GM12878 (cell line): ENCODE measurements at regions not wholly inside any gene's neighbourhood (a gene's known extent, or its start where the extent isn't known, plus 50 kb on each side); places are given as distances from the start of the nearest gene placed in this dataset.

ENCODE experiments used
- ATAC-seq: fragments of 200-7000 bp; cut with Tn5 transposase; 3 replicates; pipeline ENCODE4 v1.9.1; 2020; ENCODE audit warnings: mild to moderate bottlenecking, moderate library complexity
- BruUV-seq: library from RNA; stranded (reverse); fragments of 400-500 nt; replicated peaks from 2 replicates; lab custom pipeline; 2021; lab: Mats Ljungman, UMichigan
- CTCF ChIA-PET: fragments of 300-600 bp; sonication (Branson Sonifier 250); formaldehyde crosslinking; extraction: SDS; loops from one replicate; lab custom pipeline; 2021; ENCODE audit warnings: inconsistent platforms; lab: Yijun Ruan, JAX
- POLR2A ChIA-PET: fragments of 350-600 bp; formaldehyde crosslinking; extraction: SDS; loops from one replicate; lab custom pipeline; 2021; ENCODE audit warnings: inconsistent platforms; lab: Charles Lee
- RAD21 ChIA-PET: fragments of 300-600 bp; sonication (Branson Sonifier 250); formaldehyde crosslinking; loops from one replicate; lab custom pipeline; 2023; ENCODE audit warnings: antibody characterized with exemption; ENCODE audit not compliant: unreplicated experiment; lab: Charles Lee
- SMC1A ChIA-PET: fragments of 300-600 bp; sonication (Branson Sonifier 250); formaldehyde crosslinking; loops from one replicate; lab custom pipeline; 2023; ENCODE audit not compliant: unreplicated experiment, uncharacterized antibody; lab: Charles Lee
- DNase-seq: peaks from one replicate; pipeline ENCODE4 v3.0.0-alpha.2; 2011; ENCODE audit warnings: low read depth, low spot score
- FAIRE-seq: peaks from 3 replicates; lab custom pipeline; 2011; peaks lifted over from hg19 to GRCh38; lab: Jason Lieb, UNC
- H2AFZ ChIP-seq: 2 replicates; pipeline ENCODE4 v1.6.0; 2011; ENCODE audit warnings: low read depth, low read length, control low read depth; ENCODE audit not compliant: control insufficient read depth
- H3K27ac ChIP-seq: 2 replicates; pipeline ENCODE4 v1.5.1; 2011; ENCODE audit warnings: control low read depth; ENCODE audit not compliant: control insufficient read depth, insufficient read depth
- H3K27me3 ChIP-seq, 2 experiments: replicated peaks in 1 of 2; 2 replicates each; pipeline versions ENCODE4 v1.6.0 to v1.6.1; 2011; ENCODE audit warnings: low read length in 1 of 2; ENCODE audit not compliant: control insufficient read depth in 2 of 2, insufficient read depth in 2 of 2
- H3K36me3 ChIP-seq, 2 experiments: 2 replicates each; pipeline ENCODE4 v1.5.1; 2011; ENCODE audit warnings: low read length in 1 of 2; ENCODE audit not compliant: control insufficient read depth in 2 of 2, insufficient read depth in 2 of 2
- H3K4me1 ChIP-seq: 2 replicates; pipeline ENCODE4 v1.6.1; 2011; ENCODE audit warnings: mild to moderate bottlenecking, low read length, moderate library complexity, mixed read lengths; ENCODE audit not compliant: control insufficient read depth, insufficient read depth
- H3K4me2 ChIP-seq: 2 replicates; pipeline ENCODE4 v1.6.0; 2011; ENCODE audit warnings: control low read depth; ENCODE audit not compliant: control insufficient read depth, insufficient read depth
- H3K4me3 ChIP-seq: fragments of 200-600 bp; sonication (generic); 2 replicates; pipeline ENCODE4 v1.5.1; 2016
- H3K79me2 ChIP-seq: 2 replicates; pipeline ENCODE4 v1.6.0; 2011; ENCODE audit warnings: low read length; ENCODE audit not compliant: control insufficient read depth, insufficient read depth
- H3K9ac ChIP-seq: 2 replicates; pipeline ENCODE4 v1.8.0; 2011; ENCODE audit warnings: low read length, control low read depth, mixed read lengths; ENCODE audit not compliant: control insufficient read depth, insufficient read depth
- H3K9me3 ChIP-seq: replicated peaks from 3 replicates; pipeline ENCODE4 v1.5.1; 2011; ENCODE audit warnings: mild to moderate bottlenecking, low read length; ENCODE audit not compliant: control insufficient read depth, insufficient read depth
- H4K20me1 ChIP-seq: 2 replicates; pipeline ENCODE4 v1.6.0; 2011; ENCODE audit not compliant: control insufficient read depth, insufficient read depth
- HDAC2 ChIP-seq: fragments of 200-600 bp; sonication (generic); IDR thresholded peaks from 2 replicates; pipeline ENCODE4 v1.6.1; 2017
- HDGF ChIP-seq: fragments of 450-650 bp; IDR thresholded peaks from 2 replicates; pipeline ENCODE4 v1.6.1; 2016; ENCODE audit warnings: antibody characterized with exemption
- NFYB ChIP-seq: IDR thresholded peaks from 2 replicates; pipeline ENCODE4 v1.6.1; 2011; ENCODE audit warnings: low read depth, mild to moderate bottlenecking, low read length, improper control_type of control experiment, moderate library complexity; ENCODE audit not compliant: insufficient read depth
- PKNOX1 ChIP-seq: fragments of 450-650 bp; IDR thresholded peaks from 2 replicates; pipeline ENCODE4 v1.6.1; 2016; ENCODE audit warnings: mild to moderate bottlenecking
- PRDM15 ChIP-seq: fragments of 450-650 bp; formaldehyde crosslinking; IDR thresholded peaks from 2 replicates; pipeline ENCODE4 v1.4.0; 2020; ENCODE audit warnings: mild to moderate bottlenecking, moderate library complexity
- RFX5 ChIP-seq: IDR thresholded peaks from 2 replicates; pipeline ENCODE4 v1.6.1; 2011; ENCODE audit warnings: low read depth, low read length, improper control_type of control experiment
- SKIL ChIP-seq: fragments of 450-650 bp; IDR thresholded peaks from 2 replicates; pipeline ENCODE4 v1.6.1; 2017; ENCODE audit warnings: mild to moderate bottlenecking, low read depth, inconsistent platforms; ENCODE audit not compliant: poor library complexity, severe bottlenecking
- ZNF384 ChIP-seq: IDR thresholded peaks from 2 replicates; pipeline ENCODE4 v1.6.1; 2012; ENCODE audit warnings: low read depth, mild to moderate bottlenecking, low read length, improper control_type of control experiment, borderline replicate concordance
- ZNF622 ChIP-seq: fragments of 450-650 bp; IDR thresholded peaks from 2 replicates; pipeline ENCODE4 v1.6.1; 2017; ENCODE audit warnings: mild to moderate bottlenecking, inconsistent platforms
- whole genome bisulfite sequencing: methylation state at CpG from one replicate; pipeline ENCODE4 v1.1.6; 2016; ENCODE audit warnings: low lambda C conversion rate; ENCODE audit not compliant: insufficient replicate concordance, insufficient coverage; ENCODE audit errors: missing lambda C conversion rate; 5-methylcytosine and 5-hydroxymethylcytosine counted together
- in situ Hi-C: fragments of 300-500 bp; cut with MboI; formaldehyde crosslinking; loops from 9 replicates; pipeline ENCODE4 v1.14.3; 2018; ENCODE audit warnings: mixed read lengths
- intact Hi-C: fragments of 100-400 bp; cut with micrococcal nuclease; formaldehyde crosslinking; loops from one replicate; pipeline ENCODE4 v1.14.2; 2022; ENCODE audit not compliant: unreplicated experiment

- ChIA-PET RAD21 (no interaction called here), CTCF (interaction anchor here (2.0 kb wide), 1 partner anchor 13 kb away, joined by 5 read pairs; no protein-coding TSS in a partner anchor), POLR2A (no interaction called here), SMC1A (no interaction called here)
- FAIRE-seq (no peak), DNase-seq (no peak), ATAC-seq (no peak)
- no TSS peak for BruUV-seq
- Histone ChIP-seq H3K9me3 (peaks cover 5% of the 10 kb centered on the region; the same call in 1 of the 3 replicates), H3K27me3 (no peaks in the 10 kb centered on the region), H3K4me3 (no peak overlapping the region), H2AFZ (no peak overlapping the region), H3K4me1 (no peaks in the 10 kb centered on the region), H4K20me1 (no peaks in the 10 kb centered on the region), H3K79me2 (no peaks in the 10 kb centered on the region), H3K36me3 (peaks cover 0 to 1% of the 10 kb centered on the region in 2 experiments; a peak in 1 of 4 replicates), H3K9ac (no peak overlapping the region), H3K27ac (no peak overlapping the region), H3K4me2 (no peak overlapping the region)
- WGBS, result 28% methylated on average over 13 of the region's 13 CpGs
- in situ Hi-C loops, result no loop called here
- no peak for TF ChIP-seq HDAC2
- no peak for TF ChIP-seq PKNOX1
- TF ChIP-seq NFYB, result no peak
- no peak for TF ChIP-seq ZNF384
- no peak for TF ChIP-seq ZNF622
- no peak for TF ChIP-seq PRDM15 (CRISPR knock-in tag)
- TF ChIP-seq HDGF, result no peak
- no peak for TF ChIP-seq RFX5
- TF ChIP-seq SKIL, result no peak
- intact Hi-C loops, result no loop called here
Measured at GRCh38 chr16:85187002-85187401, 74.7 kb upstream of the CIBAR2 start.
